Heart left ventricle (tissue), 13 donors: ENCODE measurements at regions not wholly inside any gene's neighbourhood (a gene's known extent, or its start where the extent isn't known, plus 50 kb on each side); places are given as distances from the start of the nearest gene placed in this dataset.

Source experiments
- POLR2A ChIP-seq, 2 donors: fragments of 450-650 bp; IDR thresholded peaks; one replicate each; pipeline ENCODE4 v1.6.1; 2017; ENCODE audit warnings: antibody characterized with exemption in 2 of 2, mild to moderate bottlenecking in 2 of 2, moderate library complexity in 2 of 2
- TF ChIP-seq, protein P1 (sequence below), 12 donors: fragments of 200-600 bp; sonication (generic) in 4 of 12; IDR thresholded peaks; one replicate each; pipeline versions ENCODE4 v1.5.0 to v1.8.0; 2018 to 2022; ENCODE audit warnings: antibody characterized with exemption in 12 of 12, mild to moderate bottlenecking in 5 of 12
- donor health status: ischemic (EF 13 %, LVEDD 7.1; RV severe dilation, severe dysfunction).
- donor health status: DM: no; HTN: yes; CAD: no.
- donor health status: DM: no; HTN: no; CAD: no.
- donor health status: ischemic (EF 25% LVEDD 6.9; RV normal size, moderate dysfunction).
- donor health status: ischemic (EF 25% LVEDD 5.7; RV mildly dilated, moderate dysfunction).
- donor health status: ischemic (EF 35%, LVEDD 5.7; RV mildly dilated, moderate dysfunction).
- donor health status: nonischemic (EF 11% LVEDD 7.7; RV severe dilation, severe dysfunction).
- donor health status: DM: yes; HTN: yes; CAD: no.
- donor health status: PGD.
- donor health status: ischemic (EF 29% LVEDD 5.4; RV normal size, mild dysfunction).
- donor health status: nonischemic (EF 23%, LVEDD 6.1; RV moderate dilation, normal function).

DNA sequence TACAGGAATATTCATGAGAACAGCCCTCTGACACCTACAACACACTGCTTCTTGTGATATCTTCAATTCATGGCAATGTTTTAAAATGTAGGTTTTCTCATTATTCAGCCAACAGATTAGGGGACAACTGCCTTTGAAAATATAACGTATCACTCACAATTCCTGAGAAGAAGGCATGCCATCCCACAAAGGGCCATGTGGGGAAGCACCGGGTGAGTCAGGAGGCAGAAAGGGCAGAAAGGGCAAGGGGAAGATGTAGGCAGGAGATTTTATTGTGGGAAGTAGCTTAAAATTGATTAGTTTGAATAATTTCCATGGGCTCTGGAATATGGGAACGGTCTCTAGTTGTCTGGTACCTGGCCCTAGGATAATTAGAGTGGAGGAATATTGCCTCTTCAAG, 165.7 kb downstream of the HHIPL2 start:
- TF ChIP-seq, protein P1, sequence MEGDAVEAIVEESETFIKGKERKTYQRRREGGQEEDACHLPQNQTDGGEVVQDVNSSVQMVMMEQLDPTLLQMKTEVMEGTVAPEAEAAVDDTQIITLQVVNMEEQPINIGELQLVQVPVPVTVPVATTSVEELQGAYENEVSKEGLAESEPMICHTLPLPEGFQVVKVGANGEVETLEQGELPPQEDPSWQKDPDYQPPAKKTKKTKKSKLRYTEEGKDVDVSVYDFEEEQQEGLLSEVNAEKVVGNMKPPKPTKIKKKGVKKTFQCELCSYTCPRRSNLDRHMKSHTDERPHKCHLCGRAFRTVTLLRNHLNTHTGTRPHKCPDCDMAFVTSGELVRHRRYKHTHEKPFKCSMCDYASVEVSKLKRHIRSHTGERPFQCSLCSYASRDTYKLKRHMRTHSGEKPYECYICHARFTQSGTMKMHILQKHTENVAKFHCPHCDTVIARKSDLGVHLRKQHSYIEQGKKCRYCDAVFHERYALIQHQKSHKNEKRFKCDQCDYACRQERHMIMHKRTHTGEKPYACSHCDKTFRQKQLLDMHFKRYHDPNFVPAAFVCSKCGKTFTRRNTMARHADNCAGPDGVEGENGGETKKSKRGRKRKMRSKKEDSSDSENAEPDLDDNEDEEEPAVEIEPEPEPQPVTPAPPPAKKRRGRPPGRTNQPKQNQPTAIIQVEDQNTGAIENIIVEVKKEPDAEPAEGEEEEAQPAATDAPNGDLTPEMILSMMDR (IDR thresholded peaks at IDR 0.05), result no peak
- no peak for TF ChIP-seq POLR2A (IDR thresholded peaks at IDR 0.05)
